Effector memory CD4-positive, alpha-beta T cell (primary cell): ENCODE measurements at regions not wholly inside any gene's neighbourhood (a gene's known extent, or its start where the extent isn't known, plus 50 kb on each side); places are given as distances from the start of the nearest gene placed in this dataset.

Source experiments
- DNase-seq, 3 donors: peaks; one replicate each; pipeline ENCODE4 v3.0.0-alpha.2; 2020
- H3K27ac ChIP-seq: 2 replicates; pipeline ENCODE4 v1.7.0; 2013; ENCODE audit warnings: mild to moderate bottlenecking, low read length, moderate library complexity; ENCODE audit not compliant: insufficient read depth, poor library complexity, severe bottlenecking
- H3K27me3 ChIP-seq: replicated peaks from 2 replicates; pipeline ENCODE4 v1.7.0; 2013; ENCODE audit warnings: mild to moderate bottlenecking, low read length; ENCODE audit not compliant: insufficient read depth, control insufficient read depth, poor library complexity, severe bottlenecking
- H3K36me3 ChIP-seq: 2 replicates; pipeline ENCODE4 v1.7.0; 2013; ENCODE audit warnings: mild to moderate bottlenecking, low read length, moderate library complexity; ENCODE audit not compliant: control insufficient read depth, insufficient read depth
- H3K4me1 ChIP-seq: 2 replicates; pipeline ENCODE4 v1.7.0; 2013; ENCODE audit warnings: low read length, mild to moderate bottlenecking; ENCODE audit not compliant: control insufficient read depth, insufficient read depth, poor library complexity, severe bottlenecking
- H3K4me3 ChIP-seq: 2 replicates; pipeline ENCODE4 v1.7.0; 2013; ENCODE audit warnings: low read length, low read depth, mild to moderate bottlenecking; ENCODE audit not compliant: insufficient read depth, poor library complexity, severe bottlenecking
- H3K9me3 ChIP-seq: 2 replicates; pipeline ENCODE4 v1.7.0; 2013; ENCODE audit warnings: mild to moderate bottlenecking, low read length, moderate library complexity; ENCODE audit not compliant: control insufficient read depth

- no peaks in the 10 kb centered on the region for H3K36me3 ChIP-seq
- H3K27me3 ChIP-seq, result no peaks in the 10 kb centered on the region
- no peak overlapping the region for H3K27ac ChIP-seq
- no peak for DNase-seq
- H3K9me3 ChIP-seq, result no peaks in the 10 kb centered on the region
- no peaks in the 10 kb centered on the region for H3K4me1 ChIP-seq
- H3K4me3 ChIP-seq, result no peak overlapping the region
Measured at GRCh38 chr10:8269976-8270375, 215.5 kb downstream of the GATA3 start.

- Histone ChIP-seq H3K36me3 (no peaks in the 10 kb centered on the region), H3K4me1 (no peaks in the 10 kb centered on the region), H3K9me3 (no peaks in the 10 kb centered on the region), H3K4me3 (no peak overlapping the region), H3K27me3 (no peaks in the 10 kb centered on the region), H3K27ac (no peak overlapping the region)
- DNase-seq, result no peak
Measured at GRCh38 chr10:8272794-8273425, 218.4 kb downstream of the GATA3 start.

DNA sequence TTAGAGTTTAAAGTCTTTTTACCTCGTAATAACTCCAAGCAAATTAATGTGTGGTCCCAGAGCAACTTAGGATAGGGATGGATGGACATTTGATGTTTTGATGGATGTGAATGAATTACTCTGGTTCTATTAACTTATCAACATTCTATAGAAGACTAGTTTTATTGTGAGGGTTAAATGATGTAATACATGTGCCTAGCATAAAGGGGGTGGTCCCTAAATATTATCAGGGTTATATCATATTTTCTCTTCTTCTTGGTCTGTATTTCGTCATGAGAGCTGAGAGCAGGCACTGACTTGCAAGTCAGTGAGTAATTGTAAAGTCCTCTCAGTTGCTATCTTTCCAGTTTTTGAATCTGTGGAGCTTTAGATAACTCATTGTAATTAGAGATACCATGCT lies 219.3 kb downstream of the GATA3 start:
- no peak for DNase-seq
- H3K27ac ChIP-seq, result no peak overlapping the region

DNA sequence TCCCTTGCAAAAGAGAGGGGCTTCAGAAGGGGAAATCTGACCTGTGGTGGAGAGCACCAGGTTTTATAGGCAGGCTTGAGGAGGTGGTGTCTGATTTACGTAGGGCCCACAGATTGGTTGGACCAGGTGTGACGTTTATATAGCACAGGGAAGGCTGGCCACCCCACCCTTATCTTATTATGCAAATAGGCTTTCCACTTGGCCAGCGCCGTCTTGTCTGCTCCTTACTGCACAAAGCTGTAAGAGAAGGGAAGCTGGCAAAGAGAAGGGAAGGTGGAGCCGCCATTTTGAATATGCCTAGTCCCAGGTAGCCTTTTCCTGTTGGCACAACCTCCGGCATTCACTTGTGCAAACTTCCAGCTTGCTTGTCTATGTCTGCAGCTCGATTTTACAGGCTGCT lies 221.4 kb downstream of the GATA3 start:
- Histone ChIP-seq H3K27ac (no peak overlapping the region), H3K27me3 (no peaks in the 10 kb centered on the region), H3K4me3 (no peak overlapping the region), H3K4me1 (no peaks in the 10 kb centered on the region), H3K9me3 (no peaks in the 10 kb centered on the region), H3K36me3 (no peaks in the 10 kb centered on the region)
- DNase-seq, result no peak

More for the DNA sequence above, 219.3 kb downstream of the GATA3 start:
- H3K4me1 ChIP-seq, result no peaks in the 10 kb centered on the region
- H3K36me3 ChIP-seq, result no peaks in the 10 kb centered on the region
- H3K4me3 ChIP-seq, result no peak overlapping the region
- no peaks in the 10 kb centered on the region for H3K9me3 ChIP-seq
- H3K27me3 ChIP-seq, result no peaks in the 10 kb centered on the region

DNA sequence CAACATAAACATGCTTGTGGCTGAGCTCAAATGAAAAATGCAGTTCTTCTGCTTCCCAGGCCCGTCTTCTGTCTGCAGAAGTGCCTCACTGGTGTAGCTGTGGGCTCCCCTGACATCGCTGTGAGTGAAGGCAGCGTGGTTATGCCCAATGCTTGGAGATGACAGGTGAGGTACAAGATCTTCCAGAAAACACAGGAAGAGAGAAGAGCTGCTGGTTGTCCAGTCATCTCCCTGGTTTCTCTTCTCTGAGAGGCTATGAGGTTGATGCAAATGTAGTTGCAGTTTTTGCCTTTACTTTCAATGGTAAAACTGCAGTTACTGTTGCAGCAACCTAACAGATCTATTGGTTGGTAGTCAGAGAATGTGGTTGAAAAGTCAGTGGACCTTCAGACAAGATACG lies 223.6 kb downstream of the GATA3 start:
- no peaks in the 10 kb centered on the region for H3K9me3 ChIP-seq
- no peaks in the 10 kb centered on the region for H3K4me1 ChIP-seq
- DNase-seq, result no peak
- no peaks in the 10 kb centered on the region for H3K27me3 ChIP-seq
- H3K36me3 ChIP-seq, result no peaks in the 10 kb centered on the region
- no peak overlapping the region for H3K4me3 ChIP-seq
- no peak overlapping the region for H3K27ac ChIP-seq

GRCh38 chr10:8279598-8279997 lies 225.1 kb downstream of the GATA3 start:
- H3K9me3 ChIP-seq, result no peaks in the 10 kb centered on the region
- no peaks in the 10 kb centered on the region for H3K36me3 ChIP-seq
- no peak overlapping the region for H3K27ac ChIP-seq
- H3K4me3 ChIP-seq, result no peak overlapping the region
- DNase-seq, result no peak
- no peaks in the 10 kb centered on the region for H3K27me3 ChIP-seq
- H3K4me1 ChIP-seq, result no peaks in the 10 kb centered on the region

- H3K4me1 ChIP-seq, result no peaks in the 10 kb centered on the region
- no peak overlapping the region for H3K4me3 ChIP-seq
- H3K36me3 ChIP-seq, result no peaks in the 10 kb centered on the region
- no peaks in the 10 kb centered on the region for H3K27me3 ChIP-seq
- no peak for DNase-seq
- no peaks in the 10 kb centered on the region for H3K9me3 ChIP-seq
- H3K27ac ChIP-seq, result no peak overlapping the region
Measured at GRCh38 chr10:8280946-8281345, 226.5 kb downstream of the GATA3 start.

DNA sequence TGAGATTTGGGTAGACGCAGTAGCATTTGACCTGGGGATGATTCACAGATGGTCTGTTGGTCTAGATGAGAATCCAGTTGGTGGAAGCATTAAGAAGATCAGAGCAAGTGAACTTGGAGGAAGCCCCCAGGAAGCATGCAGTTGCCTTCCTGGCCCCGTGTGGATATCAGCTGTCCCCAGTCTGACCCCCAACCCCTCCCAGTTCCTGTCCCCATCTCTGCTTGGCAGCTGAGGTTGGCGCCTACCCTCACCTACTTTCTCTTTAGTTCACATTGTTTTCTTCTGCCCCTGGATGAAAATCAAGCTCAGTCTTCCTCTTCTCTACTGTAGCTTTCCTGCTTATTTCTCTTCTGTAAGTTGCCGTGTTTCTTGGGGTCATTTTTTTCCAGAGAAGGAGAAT lies 227.9 kb downstream of the GATA3 start:
- H3K36me3 ChIP-seq, result no peaks in the 10 kb centered on the region
- no peak overlapping the region for H3K4me3 ChIP-seq
- DNase-seq, result no peak
- no peaks in the 10 kb centered on the region for H3K4me1 ChIP-seq
- H3K9me3 ChIP-seq, result no peaks in the 10 kb centered on the region
- no peaks in the 10 kb centered on the region for H3K27me3 ChIP-seq
- H3K27ac ChIP-seq, result no peak overlapping the region

DNA sequence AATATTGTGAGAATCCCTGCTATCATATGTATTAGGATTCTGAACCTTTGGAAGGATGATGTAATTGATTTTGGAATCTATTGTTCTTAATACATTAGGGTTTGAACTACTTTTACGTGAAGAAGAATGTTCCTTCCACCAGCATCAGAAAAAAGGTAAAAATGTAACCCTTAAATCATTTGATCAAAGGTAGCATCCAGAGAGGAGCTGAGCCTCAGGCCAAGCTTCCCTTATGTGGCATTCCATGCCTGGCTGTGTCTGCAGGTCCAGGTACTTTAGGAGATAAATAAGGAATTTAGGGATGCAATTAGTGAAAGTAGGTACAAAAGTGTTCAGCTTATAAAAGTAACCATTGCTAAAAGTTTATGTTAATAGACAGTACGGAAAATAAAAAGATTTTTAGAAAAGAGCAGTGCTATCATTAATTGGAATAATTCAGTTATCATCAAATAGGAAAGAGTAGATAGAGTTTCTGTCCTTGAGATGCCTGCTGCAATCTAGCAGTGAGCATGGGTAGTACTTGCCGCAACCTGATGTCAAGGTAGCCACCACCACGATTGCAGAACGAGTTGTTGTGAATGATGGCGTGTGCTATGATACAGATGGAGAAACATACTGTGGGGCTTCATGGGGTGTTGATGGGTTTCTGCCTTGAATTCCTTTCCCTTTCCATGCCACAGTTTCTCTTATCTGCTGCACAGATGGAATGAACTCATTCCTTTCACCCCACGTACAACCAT lies 228.8 kb downstream of the GATA3 start:
- Histone ChIP-seq H3K27me3 (no peaks in the 10 kb centered on the region), H3K27ac (no peak overlapping the region), H3K4me1 (no peaks in the 10 kb centered on the region), H3K9me3 (no peaks in the 10 kb centered on the region), H3K36me3 (no peaks in the 10 kb centered on the region), H3K4me3 (no peak overlapping the region)
- no peak for DNase-seq

GRCh38 chr10:8283986-8284385 lies 229.5 kb downstream of the GATA3 start:
- Histone ChIP-seq H3K27ac (no peak overlapping the region), H3K36me3 (no peaks in the 10 kb centered on the region), H3K9me3 (no peaks in the 10 kb centered on the region), H3K27me3 (no peaks in the 10 kb centered on the region), H3K4me1 (no peaks in the 10 kb centered on the region), H3K4me3 (no peak overlapping the region)
- no peak for DNase-seq
